ENCODE measurements at regions not wholly inside any gene's neighbourhood (a gene's known extent, or its start where the extent isn't known, plus 50 kb on each side); places are given as distances from the start of the nearest gene placed in this dataset.

DNA sequence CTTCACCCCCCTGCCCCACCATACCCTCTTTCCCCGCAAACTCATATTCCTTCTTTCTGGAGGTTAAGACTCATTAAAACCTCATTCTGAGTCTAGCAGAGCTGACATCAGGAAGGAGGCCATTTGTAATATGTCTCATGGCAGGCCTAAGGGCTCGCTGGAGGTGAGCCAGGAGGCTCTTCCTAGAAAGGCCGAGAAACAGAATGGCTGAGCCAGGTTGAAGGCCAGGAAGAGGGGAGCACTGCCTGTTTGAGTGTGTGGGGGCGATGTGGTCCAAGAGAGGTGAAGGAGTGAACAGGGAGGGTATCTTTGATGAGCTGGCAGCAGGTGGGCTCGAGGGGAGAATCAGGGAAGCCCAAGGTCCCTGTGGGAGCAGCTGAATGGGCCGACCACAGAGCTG, 317.3 kb downstream of the TLE3 start:
- TF ChIP-seq, protein P1, sequence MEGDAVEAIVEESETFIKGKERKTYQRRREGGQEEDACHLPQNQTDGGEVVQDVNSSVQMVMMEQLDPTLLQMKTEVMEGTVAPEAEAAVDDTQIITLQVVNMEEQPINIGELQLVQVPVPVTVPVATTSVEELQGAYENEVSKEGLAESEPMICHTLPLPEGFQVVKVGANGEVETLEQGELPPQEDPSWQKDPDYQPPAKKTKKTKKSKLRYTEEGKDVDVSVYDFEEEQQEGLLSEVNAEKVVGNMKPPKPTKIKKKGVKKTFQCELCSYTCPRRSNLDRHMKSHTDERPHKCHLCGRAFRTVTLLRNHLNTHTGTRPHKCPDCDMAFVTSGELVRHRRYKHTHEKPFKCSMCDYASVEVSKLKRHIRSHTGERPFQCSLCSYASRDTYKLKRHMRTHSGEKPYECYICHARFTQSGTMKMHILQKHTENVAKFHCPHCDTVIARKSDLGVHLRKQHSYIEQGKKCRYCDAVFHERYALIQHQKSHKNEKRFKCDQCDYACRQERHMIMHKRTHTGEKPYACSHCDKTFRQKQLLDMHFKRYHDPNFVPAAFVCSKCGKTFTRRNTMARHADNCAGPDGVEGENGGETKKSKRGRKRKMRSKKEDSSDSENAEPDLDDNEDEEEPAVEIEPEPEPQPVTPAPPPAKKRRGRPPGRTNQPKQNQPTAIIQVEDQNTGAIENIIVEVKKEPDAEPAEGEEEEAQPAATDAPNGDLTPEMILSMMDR (IDR thresholded peaks at IDR 0.05): no peak
- TF ChIP-seq ZFX (IDR thresholded peaks at IDR 0.05; ENCODE audit: borderline replicate concordance): no peak

All from 22Rv1 (cell line).